H1 (cell line): ENCODE measurements at regions not wholly inside any gene's neighbourhood (a gene's known extent, or its start where the extent isn't known, plus 50 kb on each side); places are given as distances from the start of the nearest gene placed in this dataset.

Source experiments
- CTCF ChIA-PET: fragments of 300-600 bp; sonication (Branson Sonifier 250); formaldehyde crosslinking; loops from one replicate; lab custom pipeline; 2021; ENCODE audit not compliant: partially characterized antibody; lab: Charles Lee
- POLR2A ChIA-PET: fragments of 300-600 bp; sonication (Branson Sonifier 250); formaldehyde crosslinking; loops from one replicate; lab custom pipeline; 2021; ENCODE audit warnings: inconsistent platforms; ENCODE audit not compliant: partially characterized antibody; lab: Charles Lee
- DNase-seq, 2 experiments: peaks; one replicate each; pipeline versions ENCODE4 v3.0.0 to v3.0.0-alpha.2; 2010 to 2022; ENCODE audit warnings: low spot score in 2 of 2, low read depth in 1 of 2, mixed read lengths in 1 of 2
- FAIRE-seq: peaks from 2 replicates; lab custom pipeline; 2011; peaks lifted over from hg19 to GRCh38; lab: Jason Lieb, UNC
- H2AFZ ChIP-seq: 2 replicates; pipeline ENCODE4 v1.8.1; 2012; ENCODE audit warnings: low read length, inconsistent platforms
- H2AK5ac ChIP-seq: 2 replicates; pipeline ENCODE4 v1.6.1; 2013; ENCODE audit warnings: low read depth, low read length
- H2BK120ac ChIP-seq: replicated peaks from 2 replicates; pipeline ENCODE3; 2013; ENCODE audit warnings: low read depth, low read length, inconsistent platforms
- H2BK12ac ChIP-seq: 2 replicates; pipeline ENCODE4 v1.6.1; 2013; ENCODE audit warnings: low read depth, low read length
- H2BK15ac ChIP-seq: 2 replicates; pipeline ENCODE4 v1.6.1; 2013; ENCODE audit warnings: low read length
- H2BK20ac ChIP-seq: 2 replicates; pipeline ENCODE4 v1.6.1; 2013; ENCODE audit warnings: low read length
- H2BK5ac ChIP-seq: 2 replicates; pipeline ENCODE4 v1.6.1; 2013; ENCODE audit warnings: low read depth, low read length
- H3K14ac ChIP-seq: 2 replicates; pipeline ENCODE4 v1.6.1; 2013; ENCODE audit warnings: inconsistent platforms; ENCODE audit not compliant: insufficient read length
- H3K18ac ChIP-seq: 2 replicates; pipeline ENCODE4 v1.6.1; 2013; ENCODE audit warnings: low read length; ENCODE audit errors: extremely low read depth
- H3K23ac ChIP-seq: 2 replicates; pipeline ENCODE4 v1.6.1; 2013; ENCODE audit warnings: inconsistent platforms; ENCODE audit not compliant: insufficient read length
- H3K23me2 ChIP-seq: 2 replicates; pipeline ENCODE4 v1.6.1; 2013; ENCODE audit warnings: low read depth, low read length
- H3K27ac ChIP-seq: 2 replicates; pipeline ENCODE4 v1.6.1; 2011; ENCODE audit warnings: low read depth, low read length, inconsistent platforms
- H3K27me3 ChIP-seq, 4 experiments: replicated peaks in 1 of 4; 1 replicate in 1 of 4; 2 replicates in 3 of 4; pipeline versions ENCODE4 v1.6.1 to v1.8.1; 2011 to 2013; ENCODE audit warnings: low read length in 3 of 4, mild to moderate bottlenecking in 3 of 4, inconsistent platforms in 2 of 4, mixed read lengths in 2 of 4, moderate library complexity in 1 of 4; ENCODE audit not compliant: control insufficient read depth in 3 of 4, insufficient read depth in 3 of 4; ENCODE audit errors: extremely low read depth in 1 of 4
- H3K36me3 ChIP-seq, 4 experiments: 2 replicates each; pipeline versions ENCODE4 v1.6.1 to v1.8.1; 2011 to 2013; ENCODE audit warnings: mild to moderate bottlenecking in 4 of 4, low read length in 3 of 4, moderate library complexity in 2 of 4, control low read depth in 1 of 4, inconsistent platforms in 1 of 4; ENCODE audit not compliant: insufficient read depth in 4 of 4, control insufficient read depth in 2 of 4
- H3K4ac ChIP-seq: replicated peaks from 2 replicates; pipeline ENCODE3; 2013; ENCODE audit warnings: low read length, low read depth, mixed read lengths, inconsistent platforms; ENCODE audit not compliant: insufficient read length
- H3K4me1 ChIP-seq, 4 experiments: replicated peaks in 1 of 4; 1 replicate in 1 of 4; 2 replicates in 3 of 4; pipeline versions ENCODE4 v1.6.1 to v1.8.1; 2011 to 2013; ENCODE audit warnings: low read length in 3 of 4, inconsistent platforms in 2 of 4, mixed read lengths in 1 of 4; ENCODE audit not compliant: insufficient read depth in 4 of 4, control insufficient read depth in 3 of 4
- H3K4me2 ChIP-seq, 2 experiments: 2 replicates each; pipeline versions ENCODE4 v1.6.1 to v1.8.1; 2011 to 2013; ENCODE audit warnings: low read depth in 2 of 2, low read length in 2 of 2, control low read depth in 1 of 2, inconsistent platforms in 1 of 2, mild to moderate bottlenecking in 1 of 2; ENCODE audit not compliant: insufficient read depth in 1 of 2
- H3K4me3 ChIP-seq, 4 experiments: fragments of 200-600, 300-600 bp in 1 of 4; sonication (generic), shearing (Covaris generic), sonication (Bioruptor Twin) in 1 of 4; 2 replicates each; pipeline versions ENCODE4 v1.5.1 to v1.8.1; 2011 to 2016; ENCODE audit warnings: low read length in 4 of 4, low read depth in 3 of 4, control low read depth in 2 of 4, inconsistent platforms in 2 of 4, mild to moderate bottlenecking in 2 of 4, mixed read lengths in 1 of 4, moderate library complexity in 1 of 4; ENCODE audit not compliant: insufficient read depth in 2 of 4; ENCODE audit errors: extremely low read depth in 1 of 4
- H3K56ac ChIP-seq: replicated peaks from 2 replicates; pipeline ENCODE3; 2013; ENCODE audit warnings: low read depth, mild to moderate bottlenecking, mixed read lengths, low read length, inconsistent platforms; ENCODE audit not compliant: insufficient read length
- H3K79me1 ChIP-seq: 2 replicates; pipeline ENCODE4 v1.6.1; 2013; ENCODE audit warnings: low read depth, low read length, control low read depth
- H3K79me2 ChIP-seq, 2 experiments: 2 replicates each; pipeline versions ENCODE4 v1.6.1 to v1.8.1; 2012 to 2013; ENCODE audit warnings: low read length in 2 of 2, mild to moderate bottlenecking in 2 of 2, inconsistent platforms in 1 of 2; ENCODE audit not compliant: insufficient read depth in 2 of 2, control insufficient read depth in 1 of 2
- H3K9ac ChIP-seq, 4 experiments: replicated peaks in 1 of 4; 1 replicate in 1 of 4; 2 replicates in 3 of 4; pipeline versions ENCODE4 v1.6.1 to v1.8.1; 2011 to 2013; ENCODE audit warnings: low read depth in 3 of 4, low read length in 3 of 4, control low read depth in 2 of 4, mild to moderate bottlenecking in 2 of 4, moderate library complexity in 2 of 4, inconsistent platforms in 1 of 4; ENCODE audit errors: extremely low read depth in 1 of 4
- H3K9me3 ChIP-seq, 2 experiments: 2 replicates each; pipeline versions ENCODE4 v1.6.1 to v1.8.1; 2012 to 2013; ENCODE audit warnings: mild to moderate bottlenecking in 2 of 2, moderate library complexity in 2 of 2, control low read depth in 1 of 2, inconsistent platforms in 1 of 2, low read depth in 1 of 2, low read length in 1 of 2, mixed read lengths in 1 of 2; ENCODE audit not compliant: insufficient read depth in 2 of 2
- H4K20me1 ChIP-seq, 2 experiments: replicated peaks in 1 of 2; 2 replicates each; pipeline versions ENCODE3 to v1.8.1; 2011 to 2013; ENCODE audit warnings: inconsistent platforms in 2 of 2, low read length in 2 of 2, mild to moderate bottlenecking in 1 of 2; ENCODE audit not compliant: insufficient read depth in 2 of 2, control insufficient read depth in 1 of 2
- H4K5ac ChIP-seq: 2 replicates; pipeline ENCODE4 v1.6.1; 2013; ENCODE audit warnings: low read length, low read depth, mixed read lengths, inconsistent platforms; ENCODE audit not compliant: insufficient read length
- H4K8ac ChIP-seq: 2 replicates; pipeline ENCODE4 v1.8.0; 2013; ENCODE audit warnings: mild to moderate bottlenecking, moderate library complexity, low read length, inconsistent platforms; ENCODE audit not compliant: insufficient read depth; ENCODE audit errors: extremely low read depth
- H4K91ac ChIP-seq: replicated peaks from 2 replicates; pipeline ENCODE3; 2013; ENCODE audit warnings: low read length, mixed read lengths, inconsistent platforms; ENCODE audit not compliant: insufficient read length
- ASH2L ChIP-seq: fragments of 200-600, 300-600 bp; sonication (generic); IDR thresholded peaks from one replicate; pipeline ENCODE4 v1.7.1; 2017; ENCODE audit warnings: low read length
- ATF3 ChIP-seq: IDR thresholded peaks from 2 replicates; pipeline ENCODE4 v1.6.1; 2011; ENCODE audit warnings: low read depth, mild to moderate bottlenecking, low read length; ENCODE audit not compliant: insufficient read depth
- BRCA1 ChIP-seq: IDR thresholded peaks from 2 replicates; pipeline ENCODE4 v1.6.1; 2012; ENCODE audit warnings: low read depth, low read length, improper control_type of control experiment
- CTBP2 ChIP-seq: IDR thresholded peaks from 2 replicates; pipeline ENCODE4 v1.7.0; 2011; ENCODE audit warnings: borderline replicate concordance, mild to moderate bottlenecking, moderate library complexity, mixed read lengths, low read length; ENCODE audit not compliant: insufficient read depth, insufficient read length
- NRF1 ChIP-seq: IDR thresholded peaks from 2 replicates; pipeline ENCODE4 v1.6.1; 2011; ENCODE audit warnings: mild to moderate bottlenecking, low read depth, low read length, improper control_type of control experiment
- PHF8 ChIP-seq: fragments of 200-600 bp; sonication (generic); conservative IDR thresholded peaks from 2 replicates; pipeline ENCODE4 v1.7.1; 2012; ENCODE audit warnings: low read depth, mild to moderate bottlenecking, inconsistent platforms, low read length, moderate library complexity
- POLR2AphosphoS5 ChIP-seq: IDR thresholded peaks from 2 replicates; pipeline ENCODE4 v1.6.1; 2011; ENCODE audit warnings: low read depth, low read length
- RAD21 ChIP-seq, 2 experiments: IDR thresholded peaks in 1 of 2; conservative IDR thresholded peaks in 1 of 2; 2 replicates each; pipeline ENCODE4 v1.6.1; 2011; ENCODE audit warnings: low read depth in 2 of 2, low read length in 2 of 2, improper control_type of control experiment in 1 of 2, inconsistent platforms in 1 of 2, mild to moderate bottlenecking in 1 of 2, moderate library complexity in 1 of 2
- TAF1 ChIP-seq: IDR thresholded peaks from 2 replicates; pipeline ENCODE4 v1.6.1; 2011; ENCODE audit warnings: mild to moderate bottlenecking, low read depth, low read length
- WGBS, 2 experiments: shearing (Covaris generic) in 1 of 2; methylation state at CpG; one replicate each; pipeline versions ENCODE4 v1.1.6 to v1.1.7; 2013 to 2015; ENCODE audit warnings: low lambda C conversion rate in 2 of 2, mixed read lengths in 2 of 2, inconsistent platforms in 1 of 2, low coverage in 1 of 2, missing lambda C conversion rate in 1 of 2; ENCODE audit not compliant: insufficient replicate concordance in 2 of 2, insufficient coverage in 1 of 2, insufficient read length in 1 of 2; ENCODE audit errors: extremely low coverage in 1 of 2, missing lambda C conversion rate in 1 of 2; 5-methylcytosine and 5-hydroxymethylcytosine counted together
- TF ChIP-seq, protein P1 (sequence below): IDR thresholded peaks from 2 replicates; pipeline ENCODE4 v1.6.1; 2012; ENCODE audit warnings: inconsistent platforms

GRCh38 chr18:10245031-10245845 is 209.2 kb upstream of the APCDD1 start:
- Histone ChIP-seq H2BK15ac (no peak overlapping the region), H4K8ac (no peak overlapping the region), H2BK120ac (no peak overlapping the region), H4K91ac (no peak overlapping the region), H3K56ac (no peak overlapping the region), H3K4me3 (no peak overlapping the region), H4K5ac (no peak overlapping the region), H3K79me1 (no peaks in the 10 kb centered on the region), H3K9me3 (no peaks in the 10 kb centered on the region), H2BK5ac (no peak overlapping the region), H3K23ac (no peak overlapping the region), H3K4ac (no peak overlapping the region), H2AK5ac (no peak overlapping the region), H3K27ac (no peak overlapping the region), H3K4me1 (peaks cover 0 to 5% (median 0%) of the 10 kb centered on the region in 4 experiments; a peak in 2 of 7 replicates), H3K36me3 (no peaks in the 10 kb centered on the region), H3K79me2 (no peaks in the 10 kb centered on the region), H3K9ac (no peak overlapping the region), H3K4me2 (no peak overlapping the region), H2BK20ac (no peak overlapping the region), H3K23me2 (no peaks in the 10 kb centered on the region), H3K14ac (no peak overlapping the region), H3K27me3 (no peaks in the 10 kb centered on the region), H3K18ac (no peak overlapping the region), H4K20me1 (no peaks in the 10 kb centered on the region), H2AFZ (no peak overlapping the region), H2BK12ac (no peak overlapping the region)
- TF ChIP-seq, protein P1, sequence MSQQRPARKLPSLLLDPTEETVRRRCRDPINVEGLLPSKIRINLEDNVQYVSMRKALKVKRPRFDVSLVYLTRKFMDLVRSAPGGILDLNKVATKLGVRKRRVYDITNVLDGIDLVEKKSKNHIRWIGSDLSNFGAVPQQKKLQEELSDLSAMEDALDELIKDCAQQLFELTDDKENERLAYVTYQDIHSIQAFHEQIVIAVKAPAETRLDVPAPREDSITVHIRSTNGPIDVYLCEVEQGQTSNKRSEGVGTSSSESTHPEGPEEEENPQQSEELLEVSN, result no peak
- TF ChIP-seq PHF8, result no peak
- no peak for TF ChIP-seq BRCA1
- no peak for TF ChIP-seq NRF1
- no peak for TF ChIP-seq RAD21 (IDR thresholded peaks at IDR 0.05 in 1 of 2, conservative IDR thresholded peaks at IDR 0.05 in 1 of 2; ENCODE audit: low read depth in 2 of 2, low read length in 2 of 2)
- no peak for TF ChIP-seq ATF3
- no peak for TF ChIP-seq TAF1
- no peak for TF ChIP-seq ASH2L
- no peak for TF ChIP-seq CTBP2
- no peak for TF ChIP-seq POLR2AphosphoS5
- DNase-seq, result no peak
- ChIA-PET CTCF (no interaction called here), POLR2A (no interaction called here)
- WGBS, 2 experiments, result 88% methylated on average over 11 of the region's 11 CpGs; no CpG with 5 or more reads in 1 of the 2 experiments
- FAIRE-seq, result no peak
